GM13976 (cell line): ENCODE measurements at regions not wholly inside any gene's neighbourhood (a gene's known extent, or its start where the extent isn't known, plus 50 kb on each side); places are given as distances from the start of the nearest gene placed in this dataset.

Experiments used
- DNase-seq: peaks from one replicate; pipeline ENCODE4 v3.0.0; 2012; ENCODE audit warnings: low spot score
- CTCF ChIP-seq: IDR thresholded peaks from 2 replicates; pipeline ENCODE4 v1.5.1; 2012; ENCODE audit warnings: borderline replicate concordance, mild to moderate bottlenecking; ENCODE audit not compliant: insufficient read depth; ENCODE audit errors: extremely low read depth, missing control alignments, control extremely low read depth
- in situ Hi-C: fragments of 300-500 bp; cut with MboI; formaldehyde crosslinking; loops from one replicate; pipeline ENCODE4 v1.12.0; 2022; ENCODE audit warnings: low sequenced_read_pairs, mixed read lengths, inconsistent platforms; ENCODE audit not compliant: unreplicated experiment

DNA sequence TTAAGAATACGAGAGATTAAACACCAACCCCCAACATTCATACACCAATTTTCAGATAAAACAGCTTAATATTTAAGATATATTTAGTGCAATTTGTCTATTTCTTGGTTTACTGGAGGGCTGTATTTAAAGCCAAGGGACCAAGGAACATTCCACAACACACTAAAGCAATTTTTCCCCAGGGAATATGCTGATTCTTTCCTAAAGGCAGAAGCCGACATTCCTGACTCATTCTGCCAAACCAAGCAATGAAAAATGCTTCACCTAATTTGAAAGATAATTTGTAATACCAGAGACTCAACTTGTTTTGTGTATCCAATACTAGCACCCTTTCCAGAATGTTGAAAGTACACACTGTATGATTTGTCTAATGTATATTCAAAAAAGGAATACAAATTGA lies 1267.6 kb upstream of the PIK3C3 start:
- in situ Hi-C loops, result no loop called here
- no peak for DNase-seq
- no peak for TF ChIP-seq CTCF

DNA sequence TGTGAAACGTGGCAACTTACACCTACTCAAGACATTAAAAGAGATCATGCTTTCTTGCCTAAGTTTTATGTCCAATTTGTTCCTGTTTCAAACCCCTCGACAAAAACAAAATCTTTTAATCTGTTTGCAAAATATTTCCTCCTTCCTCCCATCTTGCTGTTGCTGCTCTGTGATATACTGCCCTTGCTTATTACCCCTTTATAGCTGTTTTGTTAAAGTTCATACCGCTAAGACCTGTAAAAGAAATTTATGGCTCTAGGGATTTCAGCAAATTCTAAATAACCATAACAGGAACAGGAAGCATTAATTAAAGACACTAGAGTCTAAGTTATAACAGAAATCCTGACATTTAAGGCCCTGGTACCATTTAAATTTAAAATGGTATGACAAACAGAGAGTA lies 1268.2 kb upstream of the PIK3C3 start:
- DNase-seq, result no peak
- in situ Hi-C loops, result no loop called here
- no peak for TF ChIP-seq CTCF

GRCh38 chr18:40685219-40685618 lies 1269.8 kb upstream of the PIK3C3 start:
- in situ Hi-C loops, result no loop called here
- no peak for TF ChIP-seq CTCF
- no peak for DNase-seq

- TF ChIP-seq CTCF, result no peak
- in situ Hi-C loops, result no loop called here
- DNase-seq, result no peak
Observed at GRCh38 chr18:40678318-40678717, 1276.7 kb upstream of the PIK3C3 start.

GRCh38 chr18:40676668-40677067 lies 1278.4 kb upstream of the PIK3C3 start:
- TF ChIP-seq CTCF, result no peak
- no peak for DNase-seq
- in situ Hi-C loops, result no loop called here

GRCh38 chr18:40673150-40673549 lies 1281.9 kb upstream of the PIK3C3 start:
- in situ Hi-C loops, result no loop called here
- DNase-seq, result no peak
- TF ChIP-seq CTCF, result no peak

- in situ Hi-C loops, result no loop called here
- TF ChIP-seq CTCF, result no peak
- DNase-seq, result no peak
Observed at GRCh38 chr18:40672590-40672989, 1282.4 kb upstream of the PIK3C3 start.
